Psoas muscle (tissue), 7 donors: ENCODE measurements at regions not wholly inside any gene's neighbourhood (a gene's known extent, or its start where the extent isn't known, plus 50 kb on each side); places are given as distances from the start of the nearest gene placed in this dataset.

Experiments used
- ATAC-seq, 4 donors: fragments of 200-7000 bp; cut with Tn5 transposase; one replicate each; pipeline ENCODE4 v1.9.1; 2020; ENCODE audit warnings: moderate library complexity in 3 of 4, mild to moderate bottlenecking in 2 of 4
- DNase-seq, 2 donors: peaks; one replicate each; pipeline ENCODE4 v3.0.0-alpha.2; 2020
- H3K27ac ChIP-seq: fragments of 200-600 bp; one replicate; pipeline ENCODE4 v1.8.0; 2022
- H3K27me3 ChIP-seq, 3 donors: fragments of 200-600 bp in 1 of 3; one replicate each; pipeline versions ENCODE4 v1.6.1 to v1.8.0; 2013 to 2022; ENCODE audit warnings: low read length in 2 of 3, mild to moderate bottlenecking in 2 of 3, moderate library complexity in 1 of 3; ENCODE audit not compliant: insufficient read depth in 3 of 3
- H3K36me3 ChIP-seq, 2 donors: fragments of 200-600 bp in 1 of 2; one replicate each; pipeline versions ENCODE4 v1.6.1 to v1.8.0; 2013 to 2022; ENCODE audit warnings: low read depth in 1 of 2, mild to moderate bottlenecking in 1 of 2, moderate library complexity in 1 of 2; ENCODE audit not compliant: insufficient read depth in 1 of 2
- H3K4me1 ChIP-seq: fragments of 200-600 bp; one replicate; pipeline ENCODE4 v1.8.0; 2022
- H3K4me3 ChIP-seq: fragments of 200-600 bp; one replicate; pipeline ENCODE4 v1.8.0; 2022; ENCODE audit warnings: mild to moderate bottlenecking
- H3K9me3 ChIP-seq: fragments of 200-600 bp; one replicate; pipeline ENCODE4 v1.8.0; 2022
- WGBS, 3 donors: extraction: QIAGEN DNeasy Blood & Tissue Kit; methylation state at CpG; one replicate each; pipeline versions ENCODE4 v1.1.6 to v1.1.7; 2013; 5-methylcytosine and 5-hydroxymethylcytosine counted together
- intact Hi-C, 2 donors: fragments of 100-400 bp; cut with DNase I; formaldehyde crosslinking; loops; one replicate each; pipeline versions ENCODE4 v1.11.0 to v1.14.2; 2022
- TF ChIP-seq, protein P1 (sequence below): fragments of 200-600 bp; IDR thresholded peaks from one replicate; pipeline ENCODE4 v1.8.0; 2022; ENCODE audit warnings: antibody characterized with exemption
- donor health status: healthy with polysubstance abuse.
- donor health status: DM: no; HTN: no; CAD: no; lungs with moderate emphysema.
- donor health status: Bipolar disorder and iron deficiency.
- donor health status: healthy.
- donor health status: DM: yes; HTN: yes; CAD: no.
- donor health status: DM: no; HTN: no; CAD: no.
- donor health status: DM: yes; HTN: yes; CAD: no.

DNA sequence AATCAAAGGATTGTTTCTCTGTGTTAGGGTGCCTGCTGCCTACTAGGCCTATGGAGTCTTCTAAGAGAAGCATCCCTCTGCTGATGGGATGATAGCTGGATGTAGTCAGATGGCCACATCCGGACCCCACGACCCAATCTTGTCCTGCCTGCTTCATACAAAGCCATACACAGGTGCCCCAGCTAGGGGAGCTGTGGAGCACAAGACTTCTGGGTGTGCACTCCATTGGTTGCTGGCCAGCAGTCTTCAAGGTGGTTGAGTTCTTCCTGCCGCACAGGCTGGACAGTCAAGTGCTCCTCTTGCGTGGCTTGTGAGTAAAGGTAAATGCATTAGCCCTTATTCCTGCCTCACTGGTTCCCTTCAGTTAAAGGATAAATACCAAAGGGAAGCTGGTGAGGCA lies 120.2 kb downstream of the TEX36 start:
- DNase-seq (no peak), ATAC-seq (no peak)
- TF ChIP-seq, protein P1, sequence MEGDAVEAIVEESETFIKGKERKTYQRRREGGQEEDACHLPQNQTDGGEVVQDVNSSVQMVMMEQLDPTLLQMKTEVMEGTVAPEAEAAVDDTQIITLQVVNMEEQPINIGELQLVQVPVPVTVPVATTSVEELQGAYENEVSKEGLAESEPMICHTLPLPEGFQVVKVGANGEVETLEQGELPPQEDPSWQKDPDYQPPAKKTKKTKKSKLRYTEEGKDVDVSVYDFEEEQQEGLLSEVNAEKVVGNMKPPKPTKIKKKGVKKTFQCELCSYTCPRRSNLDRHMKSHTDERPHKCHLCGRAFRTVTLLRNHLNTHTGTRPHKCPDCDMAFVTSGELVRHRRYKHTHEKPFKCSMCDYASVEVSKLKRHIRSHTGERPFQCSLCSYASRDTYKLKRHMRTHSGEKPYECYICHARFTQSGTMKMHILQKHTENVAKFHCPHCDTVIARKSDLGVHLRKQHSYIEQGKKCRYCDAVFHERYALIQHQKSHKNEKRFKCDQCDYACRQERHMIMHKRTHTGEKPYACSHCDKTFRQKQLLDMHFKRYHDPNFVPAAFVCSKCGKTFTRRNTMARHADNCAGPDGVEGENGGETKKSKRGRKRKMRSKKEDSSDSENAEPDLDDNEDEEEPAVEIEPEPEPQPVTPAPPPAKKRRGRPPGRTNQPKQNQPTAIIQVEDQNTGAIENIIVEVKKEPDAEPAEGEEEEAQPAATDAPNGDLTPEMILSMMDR = no peak
- H3K27me3 ChIP-seq = peaks cover 0 to 25% (median 8%) of the 10 kb centered on the region in 3 donors
- WGBS, 3 donors = 76 to 91% (median 80%) methylated on average over 4 of the region's 4 CpGs
- H3K4me3 ChIP-seq = no peak overlapping the region
- no peaks in the 10 kb centered on the region for H3K4me1 ChIP-seq
- H3K27ac ChIP-seq = no peak overlapping the region
- intact Hi-C loops = no loop called here
- H3K36me3 ChIP-seq = no peaks in the 10 kb centered on the region
- H3K9me3 ChIP-seq = no peaks in the 10 kb centered on the region

DNA sequence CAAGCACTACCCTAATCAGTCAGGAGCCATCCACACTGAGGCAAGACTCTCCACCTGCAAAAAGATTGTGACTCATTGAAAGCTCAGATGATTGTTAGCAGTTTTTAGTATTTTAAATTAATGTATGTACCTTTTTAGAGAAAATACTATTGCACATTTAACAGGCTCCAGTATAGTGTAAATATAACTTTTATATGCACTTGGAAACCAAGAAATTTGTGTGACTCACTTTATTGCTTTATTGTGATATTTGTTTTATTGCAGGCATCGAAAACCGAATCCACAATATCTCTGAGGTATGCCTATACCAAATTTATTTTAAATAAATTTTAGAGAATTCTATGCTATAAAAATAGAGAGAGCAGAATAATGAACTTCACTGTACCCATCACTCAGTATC lies 122.0 kb downstream of the TEX36 start:
- H3K4me3 ChIP-seq = no peak overlapping the region
- H3K4me1 ChIP-seq = no peaks in the 10 kb centered on the region
- TF ChIP-seq, protein P1 = no peak
- ATAC-seq = no peak
- no peaks in the 10 kb centered on the region for H3K36me3 ChIP-seq
- DNase-seq = no peak
- no peaks in the 10 kb centered on the region for H3K9me3 ChIP-seq
- no peak overlapping the region for H3K27ac ChIP-seq
- intact Hi-C loops = no loop called here
- 96% methylated on average over 2 of the region's 2 CpGs for WGBS, 3 donors
- H3K27me3 ChIP-seq = peaks cover 0 to 29% (median 11%) of the 10 kb centered on the region in 3 donors

DNA sequence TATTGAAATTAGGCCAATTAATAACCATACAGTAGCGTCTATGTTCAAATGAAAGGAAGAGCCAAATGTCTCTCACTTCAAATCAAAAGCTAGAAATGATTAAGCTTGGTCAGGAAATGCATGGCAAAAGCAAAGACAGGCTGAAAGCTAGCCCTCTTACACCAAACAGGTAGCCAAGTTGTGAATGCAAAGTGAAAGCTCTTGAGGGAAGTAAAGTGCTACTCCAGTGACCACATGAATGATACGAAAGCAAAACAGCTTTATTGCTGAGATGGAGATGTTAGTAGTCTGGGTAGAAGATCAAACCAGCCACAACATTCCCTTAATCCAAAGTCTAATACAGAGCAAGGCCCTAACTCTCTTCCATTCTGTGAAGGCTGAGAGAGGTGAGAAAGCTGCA lies 123.8 kb downstream of the TEX36 start:
- no peak overlapping the region for H3K4me3 ChIP-seq
- H3K27me3 ChIP-seq = peaks cover 3 to 25% (median 10%) of the 10 kb centered on the region in 3 donors
- WGBS, 3 donors = 35 to 70% (median 43%) methylated on average over 2 of the region's 2 CpGs
- TF ChIP-seq, protein P1 = no peak
- no peaks in the 10 kb centered on the region for H3K4me1 ChIP-seq
- H3K36me3 ChIP-seq = no peaks in the 10 kb centered on the region
- intact Hi-C loops = no loop called here
- ATAC-seq = no peak
- no peak overlapping the region for H3K27ac ChIP-seq
- no peak for DNase-seq
- no peaks in the 10 kb centered on the region for H3K9me3 ChIP-seq

DNA sequence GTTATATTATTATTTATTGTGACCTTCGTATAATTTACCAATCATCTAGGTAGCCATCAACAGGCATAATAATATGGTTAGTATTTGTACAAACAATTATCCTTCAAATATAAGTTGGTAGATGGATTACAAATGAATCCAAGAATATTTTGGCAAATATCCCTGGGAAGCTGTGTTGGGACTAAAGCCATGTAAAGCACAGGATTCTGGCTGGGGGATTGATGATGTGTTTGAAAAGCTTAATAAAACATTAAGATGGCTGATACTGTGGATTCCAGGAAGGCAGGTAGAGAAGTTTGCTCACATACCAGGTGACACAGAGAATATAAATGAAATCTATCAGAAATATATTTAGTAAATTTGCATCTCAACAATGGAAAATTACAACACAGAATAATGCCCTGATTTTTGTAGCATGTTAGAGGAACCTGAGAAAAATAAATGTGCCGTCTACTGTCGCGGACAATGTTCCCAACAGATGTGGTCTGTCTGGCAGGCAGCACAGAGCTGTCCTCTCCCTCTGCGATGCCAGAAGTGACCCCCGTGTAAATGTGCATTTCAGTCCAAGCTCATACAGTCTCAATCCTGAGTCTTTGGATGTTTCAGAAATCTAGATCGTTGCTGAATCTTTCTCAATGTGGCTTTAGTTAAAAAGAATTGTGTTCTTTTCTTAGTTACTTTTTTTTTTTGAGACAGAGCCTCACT lies 125.0 kb downstream of the TEX36 start:
- Histone ChIP-seq H3K36me3 (no peaks in the 10 kb centered on the region), H3K4me3 (no peak overlapping the region), H3K27ac (no peak overlapping the region), H3K9me3 (peaks cover 3% of the 10 kb centered on the region), H3K4me1 (no peaks in the 10 kb centered on the region), H3K27me3 (peaks cover 3 to 25% (median 7%) of the 10 kb centered on the region in 3 donors)
- ATAC-seq = no peak
- no peak for DNase-seq
- TF ChIP-seq, protein P1 = no peak
- intact Hi-C loops = no loop called here
- 28 to 33% (median 29%) methylated on average over 7 of the region's 7 CpGs for WGBS, 3 donors

DNA sequence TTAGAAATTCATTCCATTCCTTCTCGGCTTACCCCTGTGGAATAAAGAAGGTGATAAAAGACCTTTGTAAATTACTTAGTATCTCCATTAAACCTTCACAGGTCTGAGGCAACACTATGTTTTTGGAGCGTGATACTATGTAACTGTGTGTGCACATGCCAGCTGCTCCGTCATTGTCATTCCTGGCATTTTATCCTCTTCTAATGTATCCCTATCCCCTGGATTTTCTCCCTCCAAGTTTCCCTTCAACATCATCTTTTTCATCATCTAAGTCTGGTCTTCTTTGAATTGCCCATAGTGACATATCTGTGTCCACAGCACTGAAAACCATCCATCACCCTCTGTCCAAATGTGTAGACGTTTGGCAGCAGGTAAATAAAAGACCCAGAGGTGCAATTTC lies 125.7 kb downstream of the TEX36 start:
- ATAC-seq = no peak
- Histone ChIP-seq H3K27me3 (peaks cover 3 to 25% (median 7%) of the 10 kb centered on the region in 3 donors), H3K4me3 (no peak overlapping the region), H3K36me3 (no peaks in the 10 kb centered on the region), H3K9me3 (peaks cover 3% of the 10 kb centered on the region), H3K4me1 (no peaks in the 10 kb centered on the region), H3K27ac (no peak overlapping the region)
- TF ChIP-seq, protein P1 = no peak
- 18 to 31% (median 19%) methylated on average over 4 of the region's 4 CpGs for WGBS, 3 donors
- no peak for DNase-seq
- intact Hi-C loops = no loop called here
